ENCODE measurements at regions not wholly inside any gene's neighbourhood (a gene's known extent, or its start where the extent isn't known, plus 50 kb on each side); places are given as distances from the start of the nearest gene placed in this dataset.

DNA sequence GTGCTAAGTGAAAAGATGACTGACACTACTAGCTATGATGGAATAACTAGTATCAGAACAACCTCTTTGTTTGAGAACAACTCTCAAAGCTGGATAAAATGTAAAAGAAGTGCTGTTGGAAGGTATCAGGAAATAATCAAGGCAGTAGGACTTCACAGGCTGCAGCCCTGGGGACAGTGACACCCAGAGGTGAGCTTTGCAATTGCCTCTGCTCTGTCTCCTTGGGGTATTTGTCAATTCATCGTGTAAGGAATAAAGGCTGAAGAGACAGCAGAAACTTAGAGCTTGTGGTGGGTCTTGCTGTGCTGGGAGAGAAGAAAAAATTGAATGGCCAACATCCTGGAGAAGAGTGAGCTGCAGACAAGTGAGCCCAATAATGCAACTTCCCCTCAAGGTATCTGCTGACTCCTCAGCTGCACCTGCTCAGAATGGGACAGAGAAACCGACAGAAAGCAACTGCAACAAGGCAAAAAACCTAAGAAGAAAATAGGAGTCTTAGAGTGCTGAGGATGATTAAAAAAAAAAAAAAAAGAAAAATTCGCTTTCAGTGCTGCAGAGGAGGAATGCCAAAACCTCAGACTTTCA, 141.1 kb downstream of the RCN1 start:
- TF ChIP-seq ZBTB8A (tag by site-specific recombination; IDR thresholded peaks at IDR 0.05), result no peak
- TF ChIP-seq, protein P1, sequence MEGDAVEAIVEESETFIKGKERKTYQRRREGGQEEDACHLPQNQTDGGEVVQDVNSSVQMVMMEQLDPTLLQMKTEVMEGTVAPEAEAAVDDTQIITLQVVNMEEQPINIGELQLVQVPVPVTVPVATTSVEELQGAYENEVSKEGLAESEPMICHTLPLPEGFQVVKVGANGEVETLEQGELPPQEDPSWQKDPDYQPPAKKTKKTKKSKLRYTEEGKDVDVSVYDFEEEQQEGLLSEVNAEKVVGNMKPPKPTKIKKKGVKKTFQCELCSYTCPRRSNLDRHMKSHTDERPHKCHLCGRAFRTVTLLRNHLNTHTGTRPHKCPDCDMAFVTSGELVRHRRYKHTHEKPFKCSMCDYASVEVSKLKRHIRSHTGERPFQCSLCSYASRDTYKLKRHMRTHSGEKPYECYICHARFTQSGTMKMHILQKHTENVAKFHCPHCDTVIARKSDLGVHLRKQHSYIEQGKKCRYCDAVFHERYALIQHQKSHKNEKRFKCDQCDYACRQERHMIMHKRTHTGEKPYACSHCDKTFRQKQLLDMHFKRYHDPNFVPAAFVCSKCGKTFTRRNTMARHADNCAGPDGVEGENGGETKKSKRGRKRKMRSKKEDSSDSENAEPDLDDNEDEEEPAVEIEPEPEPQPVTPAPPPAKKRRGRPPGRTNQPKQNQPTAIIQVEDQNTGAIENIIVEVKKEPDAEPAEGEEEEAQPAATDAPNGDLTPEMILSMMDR (tag by site-specific recombination; IDR thresholded peaks at IDR 0.05), result no peak

Data from HEK293 (cell line).